KMS-11 (cell line): ENCODE measurements at regions not wholly inside any gene's neighbourhood (a gene's known extent, or its start where the extent isn't known, plus 50 kb on each side); places are given as distances from the start of the nearest gene placed in this dataset.

Experiments
- H2AFZ ChIP-seq: fragments of 200-600 bp; sonication (generic); 2 replicates; pipeline ENCODE4 v1.6.1; 2016; ENCODE audit warnings: antibody characterized with exemption, mixed run types, low read depth
- H3K27ac ChIP-seq: fragments of 200-600 bp; sonication (generic); 2 replicates; pipeline ENCODE4 v1.6.1; 2016; ENCODE audit warnings: mild to moderate bottlenecking, mixed run types
- H3K27me3 ChIP-seq: fragments of 200-600 bp; sonication (generic); 2 replicates; pipeline ENCODE4 v1.6.1; 2017; ENCODE audit warnings: mild to moderate bottlenecking, low read depth, mixed run types, moderate library complexity; ENCODE audit not compliant: insufficient read depth
- H3K36me3 ChIP-seq: fragments of 200-600 bp; sonication (generic); 2 replicates; pipeline ENCODE4 v1.6.1; 2017; ENCODE audit warnings: mild to moderate bottlenecking, mixed run types; ENCODE audit not compliant: insufficient read depth
- H3K4me1 ChIP-seq: fragments of 200-600 bp; sonication (generic); 2 replicates; pipeline ENCODE4 v1.6.1; 2016; ENCODE audit warnings: mild to moderate bottlenecking, low read depth, mixed run types; ENCODE audit not compliant: poor library complexity, severe bottlenecking
- H3K4me2 ChIP-seq: fragments of 200-600 bp; sonication (generic); 2 replicates; pipeline ENCODE4 v1.7.0; 2016; ENCODE audit warnings: mild to moderate bottlenecking, mixed run types
- H3K4me3 ChIP-seq: fragments of 200-600 bp; sonication (generic); IDR thresholded peaks from 2 replicates; pipeline ENCODE4 v1.6.1; 2017; ENCODE audit warnings: low read depth, low read length, mixed read lengths; ENCODE audit not compliant: insufficient read depth
- H3K79me2 ChIP-seq: fragments of 200-600 bp; sonication (generic); 2 replicates; pipeline ENCODE4 v1.6.1; 2016; ENCODE audit warnings: low read depth, mixed run types; ENCODE audit not compliant: insufficient read depth
- H3K9ac ChIP-seq: fragments of 200-600 bp; sonication (generic); 2 replicates; pipeline ENCODE4 v1.6.1; 2016; ENCODE audit warnings: mild to moderate bottlenecking, mixed run types
- H4K20me1 ChIP-seq: fragments of 200-600 bp; sonication (generic); 2 replicates; pipeline ENCODE4 v1.6.1; 2016; ENCODE audit warnings: mild to moderate bottlenecking, mixed run types; ENCODE audit not compliant: insufficient read depth
- CTCF ChIP-seq: fragments of 200-600 bp; sonication (generic); conservative IDR thresholded peaks from 2 replicates; pipeline ENCODE4 v1.6.1; 2017; ENCODE audit warnings: low read depth, mild to moderate bottlenecking, antibody characterized with exemption, low read length, moderate library complexity, mixed read lengths

- Histone ChIP-seq H3K4me1 (no peaks in the 10 kb centered on the region), H3K36me3 (no peaks in the 10 kb centered on the region), H3K9ac (no peak overlapping the region), H3K27me3 (no peaks in the 10 kb centered on the region), H2AFZ (no peak overlapping the region), H3K27ac (no peak overlapping the region), H4K20me1 (no peaks in the 10 kb centered on the region), H3K79me2 (no peaks in the 10 kb centered on the region), H3K4me2 (no peak overlapping the region), H3K4me3 (no peak overlapping the region)
- no peak for TF ChIP-seq CTCF
Observed at GRCh38 chr2:216320852-216321251, 51.4 kb downstream of the MARCHF4 start.

- no peak overlapping the region for H3K4me2 ChIP-seq
- no peaks in the 10 kb centered on the region for H3K4me1 ChIP-seq
Observed at GRCh38 chr2:216319771-216320170, 52.5 kb downstream of the MARCHF4 start.

GRCh38 chr2:216318521-216318874 lies 53.8 kb downstream of the MARCHF4 start:
- no peaks in the 10 kb centered on the region for H4K20me1 ChIP-seq
- H3K9ac ChIP-seq = no peak overlapping the region
- no peaks in the 10 kb centered on the region for H3K79me2 ChIP-seq
- TF ChIP-seq CTCF = no peak
- H3K27ac ChIP-seq = no peak overlapping the region
- no peak overlapping the region for H3K4me2 ChIP-seq
- no peaks in the 10 kb centered on the region for H3K4me1 ChIP-seq
- no peak overlapping the region for H2AFZ ChIP-seq
- H3K27me3 ChIP-seq = no peaks in the 10 kb centered on the region
- no peaks in the 10 kb centered on the region for H3K36me3 ChIP-seq
- H3K4me3 ChIP-seq = no peak overlapping the region

More at GRCh38 chr2:216319771-216320170, 52.5 kb downstream of the MARCHF4 start:
- no peak overlapping the region for H3K4me3 ChIP-seq
- no peak overlapping the region for H2AFZ ChIP-seq
- H3K79me2 ChIP-seq = no peaks in the 10 kb centered on the region
- H3K9ac ChIP-seq = no peak overlapping the region
- no peaks in the 10 kb centered on the region for H4K20me1 ChIP-seq
- no peaks in the 10 kb centered on the region for H3K27me3 ChIP-seq
- H3K36me3 ChIP-seq = no peaks in the 10 kb centered on the region
- TF ChIP-seq CTCF = no peak
- no peak overlapping the region for H3K27ac ChIP-seq

GRCh38 chr2:216317831-216318520 lies 54.3 kb downstream of the MARCHF4 start:
- Histone ChIP-seq H3K9ac (no peak overlapping the region), H3K27ac (no peak overlapping the region), H3K79me2 (no peaks in the 10 kb centered on the region), H3K27me3 (no peaks in the 10 kb centered on the region), H3K4me2 (no peak overlapping the region), H4K20me1 (no peaks in the 10 kb centered on the region), H3K36me3 (no peaks in the 10 kb centered on the region), H2AFZ (no peak overlapping the region), H3K4me3 (no peak overlapping the region), H3K4me1 (no peaks in the 10 kb centered on the region)
- no peak for TF ChIP-seq CTCF
